Cardiac fibroblast (primary cell): ENCODE measurements at regions not wholly inside any gene's neighbourhood (a gene's known extent, or its start where the extent isn't known, plus 50 kb on each side); places are given as distances from the start of the nearest gene placed in this dataset.

Experiments used
- DNase-seq, 2 donors: peaks; one replicate each; pipeline versions ENCODE4 v3.0.0 to v3.0.0-alpha.2; 2010; ENCODE audit warnings: low read depth in 2 of 2
- H3K4me3 ChIP-seq, 2 donors: replicated peaks in 1 of 2; 1 replicate in 1 of 2; 2 replicates in 1 of 2; pipeline ENCODE4 v1.5.1; 2011; ENCODE audit warnings: low read depth in 2 of 2, low read length in 2 of 2, mild to moderate bottlenecking in 2 of 2, moderate library complexity in 1 of 2
- CTCF ChIP-seq: IDR thresholded peaks from one replicate; pipeline ENCODE4 v1.5.1; 2011; ENCODE audit warnings: low read depth, mild to moderate bottlenecking, low read length, inconsistent platforms

- no peak overlapping the region for H3K4me3 ChIP-seq
- no peak for TF ChIP-seq CTCF
- DNase-seq, result no peak
Measured at GRCh38 chr9:7668541-7668940, 131.0 kb downstream of the DMAC1 start.

- DNase-seq, result no peak
- no peak for TF ChIP-seq CTCF
- no peak overlapping the region for H3K4me3 ChIP-seq
Measured at GRCh38 chr9:7665874-7666273, 133.7 kb downstream of the DMAC1 start.

DNA sequence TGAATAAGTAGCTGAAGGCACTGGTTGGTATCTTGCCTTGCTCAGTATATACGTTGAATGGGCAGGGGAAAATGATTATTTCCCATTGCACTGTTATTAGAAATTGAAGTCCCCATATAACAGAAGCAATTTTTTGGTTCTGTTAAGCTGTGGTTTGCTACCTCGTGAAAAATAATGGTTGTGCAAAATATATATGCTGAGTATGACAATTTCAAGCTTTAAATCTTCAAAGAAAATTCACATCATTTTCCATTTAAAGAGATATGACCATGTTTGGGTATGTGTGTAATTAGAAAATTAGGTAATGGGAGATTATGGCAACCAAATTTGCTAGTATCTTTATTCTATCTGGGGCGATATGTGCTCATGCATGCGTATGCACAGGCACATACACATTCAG is 139.8 kb downstream of the DMAC1 start:
- DNase-seq, result no peak
- TF ChIP-seq CTCF, result no peak
- H3K4me3 ChIP-seq, result no peak overlapping the region

DNA sequence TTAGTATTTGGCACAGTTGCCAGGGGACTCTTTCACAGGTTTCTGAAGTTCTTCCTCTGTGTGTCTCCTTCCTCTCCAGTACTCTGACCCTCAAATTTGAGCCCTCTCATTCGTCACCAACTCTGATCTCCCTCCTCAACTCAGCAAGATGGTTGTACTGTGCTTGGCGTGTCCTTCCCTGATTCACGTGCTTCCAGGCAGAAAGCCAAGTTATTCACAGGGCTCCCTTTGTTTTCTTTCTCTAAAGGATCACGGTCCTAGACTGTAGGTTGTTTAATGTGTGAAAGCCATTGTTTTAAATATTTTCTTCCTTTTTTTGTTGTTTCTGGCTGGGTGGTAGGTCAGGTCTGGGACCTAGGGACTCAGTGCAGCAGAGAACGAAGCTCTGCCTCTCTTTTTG is 142.9 kb downstream of the DMAC1 start:
- no peak overlapping the region for H3K4me3 ChIP-seq
- peak; percentile 6 to 18 for DNase-seq
- TF ChIP-seq CTCF, result no peak

DNA sequence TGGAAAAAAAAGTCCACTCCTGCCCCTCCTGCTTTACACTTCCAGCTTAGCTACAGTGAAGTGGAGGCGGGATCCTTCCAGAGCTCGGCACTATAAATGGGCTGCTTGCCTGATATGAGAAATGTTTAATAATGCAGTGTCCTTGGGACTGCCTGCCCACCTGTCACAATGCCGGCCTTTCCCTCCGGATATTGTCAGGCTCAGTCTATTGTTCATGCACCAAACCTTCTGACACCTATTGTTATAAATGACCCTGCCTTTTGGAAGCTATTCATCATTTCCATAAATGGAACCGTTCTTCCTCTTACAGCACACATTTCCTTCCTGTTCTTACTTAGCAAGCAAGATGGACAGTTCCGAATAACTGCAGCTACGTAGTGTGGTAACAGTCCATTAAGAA is 146.3 kb downstream of the DMAC1 start:
- peak; percentile 0 to 2 for DNase-seq
- no peak overlapping the region for H3K4me3 ChIP-seq
- TF ChIP-seq CTCF, result no peak

- no peak overlapping the region for H3K4me3 ChIP-seq
- no peak for TF ChIP-seq CTCF
- no peak for DNase-seq
Measured at GRCh38 chr9:7640231-7640630, 159.3 kb downstream of the DMAC1 start.

DNA sequence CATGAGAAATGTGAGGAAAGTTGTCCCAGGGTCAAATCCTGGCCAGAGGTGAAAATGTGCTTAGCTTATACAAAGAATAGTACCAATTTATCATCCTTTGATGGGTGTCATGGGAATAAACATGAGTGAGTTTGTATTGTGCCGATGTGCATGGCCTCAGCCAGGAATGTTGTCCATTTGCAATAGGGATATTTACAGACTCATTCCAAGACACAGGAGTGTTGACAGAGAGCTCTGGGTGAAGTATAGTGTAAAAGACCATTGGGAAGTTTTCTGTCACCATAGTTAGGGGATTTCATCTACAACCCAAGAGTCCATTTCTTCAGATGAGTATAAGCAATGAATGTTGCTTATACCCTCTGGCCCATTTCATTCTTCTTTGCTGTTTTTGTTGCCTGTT is 160.1 kb downstream of the DMAC1 start:
- no peak for TF ChIP-seq CTCF
- H3K4me3 ChIP-seq, result no peak overlapping the region
- no peak for DNase-seq
